H1 (cell line): ENCODE measurements at regions not wholly inside any gene's neighbourhood (a gene's known extent, or its start where the extent isn't known, plus 50 kb on each side); places are given as distances from the start of the nearest gene placed in this dataset.

Experiments
- EZH2 ChIP-seq: fragments of 200-600 bp; sonication (generic); IDR thresholded peaks from 2 replicates; pipeline ENCODE4 v1.7.1; 2012; ENCODE audit warnings: low read depth, mild to moderate bottlenecking, moderate library complexity, low read length, inconsistent platforms; ENCODE audit not compliant: severe bottlenecking
- SUZ12 ChIP-seq: fragments of 200-600 bp; sonication (generic); IDR thresholded peaks from 2 replicates; pipeline ENCODE4 v1.6.1; 2012; ENCODE audit warnings: mild to moderate bottlenecking, inconsistent platforms, low read length, moderate library complexity, mixed read lengths
- TF ChIP-seq, protein P1 (sequence below), 3 experiments: IDR thresholded peaks; 1 replicate in 2 of 3; 2 replicates in 1 of 3; pipeline versions ENCODE4 v1.5.1 to v1.6.1; 2011; ENCODE audit warnings: low read length in 3 of 3, mild to moderate bottlenecking in 3 of 3, inconsistent platforms in 2 of 3, low read depth in 1 of 3, moderate library complexity in 1 of 3; ENCODE audit not compliant: insufficient read depth in 1 of 3; ENCODE audit errors: control extremely low read depth in 1 of 3

DNA sequence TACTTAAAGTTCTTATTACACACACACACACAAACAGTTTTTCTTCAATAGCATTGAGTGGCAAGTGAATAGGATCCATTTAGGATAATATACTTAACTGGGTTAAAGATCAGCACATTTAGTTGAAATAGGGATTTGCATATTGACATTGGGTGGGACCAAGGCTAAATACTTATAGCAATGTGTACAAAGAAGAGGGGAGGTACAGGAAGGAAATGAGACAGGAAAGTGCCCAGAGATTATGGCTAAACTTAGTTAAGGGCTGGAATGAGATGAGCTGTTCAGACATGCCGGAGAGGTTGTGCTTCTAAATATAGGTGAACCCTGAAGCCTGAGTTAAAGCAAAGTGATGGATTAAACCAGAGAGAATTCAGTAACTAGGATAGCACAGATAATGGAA is 95.1 kb downstream of the LSMEM1 start:
- TF ChIP-seq EZH2 (no peak), SUZ12 (no peak)
- TF ChIP-seq, protein P1, sequence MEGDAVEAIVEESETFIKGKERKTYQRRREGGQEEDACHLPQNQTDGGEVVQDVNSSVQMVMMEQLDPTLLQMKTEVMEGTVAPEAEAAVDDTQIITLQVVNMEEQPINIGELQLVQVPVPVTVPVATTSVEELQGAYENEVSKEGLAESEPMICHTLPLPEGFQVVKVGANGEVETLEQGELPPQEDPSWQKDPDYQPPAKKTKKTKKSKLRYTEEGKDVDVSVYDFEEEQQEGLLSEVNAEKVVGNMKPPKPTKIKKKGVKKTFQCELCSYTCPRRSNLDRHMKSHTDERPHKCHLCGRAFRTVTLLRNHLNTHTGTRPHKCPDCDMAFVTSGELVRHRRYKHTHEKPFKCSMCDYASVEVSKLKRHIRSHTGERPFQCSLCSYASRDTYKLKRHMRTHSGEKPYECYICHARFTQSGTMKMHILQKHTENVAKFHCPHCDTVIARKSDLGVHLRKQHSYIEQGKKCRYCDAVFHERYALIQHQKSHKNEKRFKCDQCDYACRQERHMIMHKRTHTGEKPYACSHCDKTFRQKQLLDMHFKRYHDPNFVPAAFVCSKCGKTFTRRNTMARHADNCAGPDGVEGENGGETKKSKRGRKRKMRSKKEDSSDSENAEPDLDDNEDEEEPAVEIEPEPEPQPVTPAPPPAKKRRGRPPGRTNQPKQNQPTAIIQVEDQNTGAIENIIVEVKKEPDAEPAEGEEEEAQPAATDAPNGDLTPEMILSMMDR (IDR thresholded peaks at IDR 0.05; ENCODE audit: control extremely low read depth in 1 of 3, insufficient read depth in 1 of 3, low read depth in 1 of 3, low read length in 3 of 3) = no peak
